K562 (cell line): ENCODE measurements at regions not wholly inside any gene's neighbourhood (a gene's known extent, or its start where the extent isn't known, plus 50 kb on each side); places are given as distances from the start of the nearest gene placed in this dataset.

ENCODE experiments used
- ATAC-seq: fragments of 200-7000 bp; cut with Tn5 transposase; 3 replicates; pipeline ENCODE4 v1.9.1; 2020; ENCODE audit warnings: moderate library complexity
- BruUV-seq: library from RNA; stranded (reverse); fragments of 400-500 nt; replicated peaks from 2 replicates; lab custom pipeline; 2021; lab: Mats Ljungman, UMichigan
- CTCF ChIA-PET: fragments of 300-600 bp; formaldehyde crosslinking; extraction: SDS; loops from one replicate; lab custom pipeline; 2021; ENCODE audit warnings: low intra/inter-chr PET ratio; lab: Yijun Ruan, JAX
- POLR2A ChIA-PET: fragments of 300-600, 350-650 bp; sonication (Branson Sonifier 250); formaldehyde crosslinking; extraction: SDS; loops from one replicate; lab custom pipeline; 2021; ENCODE audit warnings: antibody characterized with exemption, inconsistent platforms; lab: Yijun Ruan, JAX
- DNase-seq, 4 experiments: peaks; one replicate each; pipeline versions ENCODE4 v3.0.0 to v3.0.0-alpha.2; 2011 to 2018; ENCODE audit warnings: low spot score in 3 of 4, mixed read lengths in 3 of 4; ENCODE audit errors: extremely low read depth in 1 of 4
- FAIRE-seq: peaks from 2 replicates; lab custom pipeline; 2011; peaks lifted over from hg19 to GRCh38; lab: Jason Lieb, UNC
- H2AFZ ChIP-seq: 2 replicates; pipeline ENCODE4 v1.6.0; 2011; ENCODE audit warnings: low read depth, low read length, control low read depth, inconsistent platforms
- H3K27ac ChIP-seq: fragments of 200-600 bp; 3 replicates; pipeline ENCODE4 v1.8.0; 2011; ENCODE audit warnings: low read depth, mild to moderate bottlenecking, control low read depth, inconsistent platforms, low read length, moderate library complexity, mixed read lengths; ENCODE audit errors: extremely low read depth
- H3K27me3 ChIP-seq, 2 experiments: fragments of 300-600 bp in 1 of 2; 2 replicates in 1 of 2; 3 replicates in 1 of 2; pipeline versions ENCODE4 v1.6.0 to v1.8.0; 2011; ENCODE audit warnings: inconsistent platforms in 2 of 2, low read length in 2 of 2, mild to moderate bottlenecking in 1 of 2, mixed read lengths in 1 of 2, moderate library complexity in 1 of 2; ENCODE audit not compliant: control insufficient read depth in 2 of 2, insufficient read depth in 2 of 2
- H3K36me3 ChIP-seq: fragments of 300-600 bp; 3 replicates; pipeline ENCODE4 v1.8.0; 2011; ENCODE audit warnings: mild to moderate bottlenecking, low read length, inconsistent platforms; ENCODE audit not compliant: control insufficient read depth, insufficient read depth
- H3K4me1 ChIP-seq, 2 experiments: fragments of 200-600 bp in 1 of 2; replicated peaks in 1 of 2; 2 replicates in 1 of 2; 3 replicates in 1 of 2; pipeline versions ENCODE4 v1.5.1 to v1.8.0; 2011; ENCODE audit warnings: inconsistent platforms in 2 of 2, low read length in 2 of 2, mild to moderate bottlenecking in 1 of 2, mixed read lengths in 1 of 2, moderate library complexity in 1 of 2; ENCODE audit not compliant: control insufficient read depth in 2 of 2, insufficient read depth in 2 of 2
- H3K4me2 ChIP-seq: 2 replicates; pipeline ENCODE4 v1.6.1; 2011; ENCODE audit warnings: low read length, control low read depth, inconsistent platforms, mixed read lengths; ENCODE audit not compliant: insufficient read depth
- H3K4me3 ChIP-seq: fragments of 200-600 bp; sonication (generic), shearing (Covaris generic); 2 replicates; pipeline ENCODE4 v1.5.1; 2016; ENCODE audit warnings: control low read depth, inconsistent platforms
- H3K79me2 ChIP-seq: fragments of 200-600 bp; 3 replicates; pipeline ENCODE4 v1.8.0; 2011; ENCODE audit warnings: low read length, inconsistent platforms; ENCODE audit not compliant: control insufficient read depth, insufficient read depth
- H3K9ac ChIP-seq, 2 experiments: 2 replicates each; pipeline versions ENCODE4 v1.6.0 to v1.6.1; 2011; ENCODE audit warnings: low read depth in 2 of 2, low read length in 2 of 2, control low read depth in 1 of 2, inconsistent platforms in 1 of 2, mild to moderate bottlenecking in 1 of 2, mixed read lengths in 1 of 2; ENCODE audit not compliant: insufficient read depth in 1 of 2
- H3K9me1 ChIP-seq: one replicate; pipeline ENCODE4 v1.6.0; 2011; ENCODE audit warnings: inconsistent platforms, mild to moderate bottlenecking, low read length, moderate library complexity; ENCODE audit not compliant: control insufficient read depth, insufficient read depth
- H3K9me3 ChIP-seq: replicated peaks from 2 replicates; pipeline ENCODE4 v1.5.1; 2011; ENCODE audit warnings: low read depth, low read length, inconsistent platforms; ENCODE audit not compliant: control insufficient read depth, insufficient read depth
- H4K20me1 ChIP-seq: replicated peaks from 2 replicates; pipeline ENCODE4 v1.6.1; 2011; ENCODE audit warnings: low read length, inconsistent platforms, mixed read lengths; ENCODE audit not compliant: control insufficient read depth, insufficient read depth
- ARID3B ChIP-seq: fragments of 250-450 bp; sonication (Bioruptor Pico); IDR thresholded peaks from 2 replicates; pipeline ENCODE4 v1.4.0; 2020; ENCODE audit warnings: borderline replicate concordance
- CBFA2T3 ChIP-seq: fragments of 450-650 bp; IDR thresholded peaks from 2 replicates; pipeline ENCODE4 v1.6.1; 2017
- CREM ChIP-seq: IDR thresholded peaks from 2 replicates; pipeline ENCODE4 v1.6.1; 2014; ENCODE audit warnings: antibody characterized with exemption, low read depth
- CTCFL ChIP-seq: IDR thresholded peaks from 2 replicates; pipeline ENCODE4 v1.6.1; 2011; ENCODE audit warnings: borderline replicate concordance, low read depth, mild to moderate bottlenecking, moderate library complexity, low read length; ENCODE audit not compliant: insufficient read depth, poor library complexity, severe bottlenecking
- FOS ChIP-seq: IDR thresholded peaks from 3 replicates; pipeline ENCODE4 v1.6.1; 2011; ENCODE audit not compliant: insufficient read length; ENCODE audit errors: extremely low read depth
- HDAC1 ChIP-seq, 2 experiments: fragments of 450-650 bp; IDR thresholded peaks; 2 replicates each; pipeline ENCODE4 v1.6.1; 2016 to 2017; ENCODE audit warnings: inconsistent platforms in 1 of 2, mild to moderate bottlenecking in 1 of 2, moderate library complexity in 1 of 2
- IRF1 ChIP-seq: sonication (generic); formaldehyde crosslinking; IDR thresholded peaks from 2 replicates; pipeline ENCODE4 v1.8.0; 2022; ENCODE audit warnings: missing genetic modification reagents, mild to moderate bottlenecking, borderline replicate concordance
- PTTG1 ChIP-seq: fragments of 450-650 bp; IDR thresholded peaks from 2 replicates; pipeline ENCODE4 v1.6.1; 2016; ENCODE audit warnings: low read depth, mild to moderate bottlenecking, missing genetic modification characterization, missing compliant biosample characterization
- RFX1 ChIP-seq: fragments of 450-650 bp; IDR thresholded peaks from 2 replicates; pipeline ENCODE4 v1.6.1; 2016; ENCODE audit warnings: mild to moderate bottlenecking, moderate library complexity
- RHOXF2B ChIP-seq: fragments of 250-450 bp; sonication (Bioruptor Pico); conservative IDR thresholded peaks from 2 replicates; pipeline ENCODE4 v1.5.1; 2021
- TAF15 ChIP-seq: fragments of 200-400 bp; formaldehyde crosslinking; IDR thresholded peaks from 2 replicates; pipeline ENCODE4 v1.6.1; 2017; ENCODE audit warnings: mild to moderate bottlenecking, low read depth, low read length, moderate library complexity
- ZBTB33 ChIP-seq: sonication (generic); formaldehyde crosslinking; IDR thresholded peaks from 2 replicates; pipeline ENCODE4 v1.8.1; 2023; ENCODE audit warnings: mild to moderate bottlenecking, missing genetic modification reagents
- ZFP30 ChIP-seq: fragments of 250-450 bp; sonication (Bioruptor Pico); IDR thresholded peaks from 2 replicates; pipeline ENCODE4 v1.8.0; 2022; ENCODE audit warnings: moderate library complexity, mild to moderate bottlenecking, inconsistent platforms, borderline replicate concordance
- ZNF316 ChIP-seq: fragments of 450-650 bp; IDR thresholded peaks from 2 replicates; pipeline ENCODE4 v1.6.1; 2016
- ZNF511 ChIP-seq: sonication (generic); formaldehyde crosslinking; IDR thresholded peaks from 2 replicates; pipeline ENCODE4 v1.8.0; 2022; ENCODE audit warnings: mild to moderate bottlenecking, missing genetic modification reagents
- ZNF778 ChIP-seq: fragments of 450-650 bp; formaldehyde crosslinking; IDR thresholded peaks from 2 replicates; pipeline ENCODE4 v1.4.0; 2020; ENCODE audit warnings: mild to moderate bottlenecking, moderate library complexity
- ZNF785 ChIP-seq: fragments of 250-450 bp; sonication (Bioruptor Pico); IDR thresholded peaks from 2 replicates; pipeline ENCODE4 v1.4.0; 2020; ENCODE audit warnings: mild to moderate bottlenecking
- WGBS: fragments of 100-300 bp; shearing (Covaris generic); methylation state at CpG from one replicate; pipeline ENCODE4 v1.1.6; 2016; ENCODE audit warnings: low coverage, mixed read lengths; ENCODE audit not compliant: insufficient coverage; ENCODE audit errors: missing lambda C conversion rate; 5-methylcytosine and 5-hydroxymethylcytosine counted together
- in situ Hi-C: fragments of 300-500 bp; cut with MboI; formaldehyde crosslinking; loops from 4 replicates; pipeline ENCODE4 v1.15.0; 2018; ENCODE audit warnings: inconsistent platforms, mixed read lengths
- intact Hi-C: fragments of 100-400 bp; cut with micrococcal nuclease; formaldehyde crosslinking; loops from 2 replicates; pipeline ENCODE4 v1.14.2; 2022

GRCh38 chr14:55745906-55746305 lies 165.9 kb downstream of the KTN1 start:
- POLR2A ChIA-PET: no interaction called here
- no TSS peak for BruUV-seq
- H3K4me2 ChIP-seq: no peak overlapping the region
- FAIRE-seq (no peak), ATAC-seq (no peak), DNase-seq (no peak)
- no peak for TF ChIP-seq CTCFL
- no peak for TF ChIP-seq HDAC1 (IDR thresholded peaks at IDR 0.05)
- no peak for TF ChIP-seq ZFP30
- TF ChIP-seq ZNF785 (CRISPR knock-in tag): no peak
- TF ChIP-seq CBFA2T3: no peak
- TF ChIP-seq IRF1 (CRISPR knock-in tag): no peak
- no peak for TF ChIP-seq ZBTB33 (CRISPR knock-in tag)
- no peak for TF ChIP-seq ZNF778 (CRISPR knock-in tag)
- no peak for TF ChIP-seq ZNF511 (CRISPR knock-in tag)
- no peak for TF ChIP-seq FOS
- TF ChIP-seq ARID3B: no peak
- TF ChIP-seq RFX1: no peak
- TF ChIP-seq PTTG1 (tag): no peak
- no peak for TF ChIP-seq TAF15
- TF ChIP-seq CREM: no peak
- no peak for TF ChIP-seq ZNF316
- no peak for TF ChIP-seq RHOXF2B (CRISPR knock-in tag)
- no peak overlapping the region for H3K27ac ChIP-seq
- no peaks in the 10 kb centered on the region; the same call in 1 of the 2 replicates for H4K20me1 ChIP-seq
- WGBS: 0% methylated on average over 7 of the region's 7 CpGs
- no peaks in the 10 kb centered on the region for H3K4me1 ChIP-seq
- H3K36me3 ChIP-seq: no peaks in the 10 kb centered on the region
- no peak overlapping the region for H2AFZ ChIP-seq
- H3K4me3 ChIP-seq: no peak overlapping the region
- H3K79me2 ChIP-seq: no peaks in the 10 kb centered on the region
- H3K9me1 ChIP-seq: no peaks in the 10 kb centered on the region
- H3K9me3 ChIP-seq: no peaks in the 10 kb centered on the region
- no peak overlapping the region for H3K9ac ChIP-seq
- CTCF ChIA-PET: no interaction called here
- H3K27me3 ChIP-seq: peaks cover 0 to 20% of the 10 kb centered on the region in 2 experiments; a peak in 3 of 5 replicates
- in situ Hi-C loops: no loop called here
- intact Hi-C loops: no loop called here
